AG08396 (cell line): ENCODE measurements at regions not wholly inside any gene's neighbourhood (a gene's known extent, or its start where the extent isn't known, plus 50 kb on each side); places are given as distances from the start of the nearest gene placed in this dataset.
"Not testable (repeated sequence)": the region's sequence is repeated elsewhere in the genome, so short reads cannot be mapped to it uniquely, and the experiment has no call there.

ENCODE experiments used
- DNase-seq: peaks from one replicate; pipeline ENCODE4 v3.0.0; 2012; ENCODE audit warnings: low spot score, mixed read lengths

GRCh38 chr6:126667728-126668127 is 327.8 kb downstream of the CENPW start:
- DNase-seq: no peak

DNA sequence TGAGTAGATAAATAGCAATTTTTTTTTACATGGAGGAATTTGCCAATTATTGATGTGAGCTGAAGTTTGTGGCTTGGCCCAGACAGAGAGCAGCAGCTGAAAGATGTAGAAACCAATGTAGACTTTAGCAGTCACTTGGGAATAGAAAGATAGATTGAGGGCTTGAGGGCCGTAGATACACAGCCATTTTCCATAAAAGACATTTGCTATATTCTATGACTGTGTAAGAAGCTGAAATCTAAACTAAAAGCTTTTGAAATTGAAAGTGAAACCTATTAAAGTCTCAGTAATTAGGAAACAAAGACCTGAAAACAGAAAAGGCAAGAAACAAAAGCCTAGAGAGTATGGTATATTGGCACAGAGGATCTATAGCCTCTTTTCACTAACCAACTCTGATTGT is 332.7 kb downstream of the CENPW start:
- DNase-seq: no peak

- DNase-seq: not testable (repeated sequence)
Measured at GRCh38 chr6:126673749-126674148, 333.8 kb downstream of the CENPW start.

DNA sequence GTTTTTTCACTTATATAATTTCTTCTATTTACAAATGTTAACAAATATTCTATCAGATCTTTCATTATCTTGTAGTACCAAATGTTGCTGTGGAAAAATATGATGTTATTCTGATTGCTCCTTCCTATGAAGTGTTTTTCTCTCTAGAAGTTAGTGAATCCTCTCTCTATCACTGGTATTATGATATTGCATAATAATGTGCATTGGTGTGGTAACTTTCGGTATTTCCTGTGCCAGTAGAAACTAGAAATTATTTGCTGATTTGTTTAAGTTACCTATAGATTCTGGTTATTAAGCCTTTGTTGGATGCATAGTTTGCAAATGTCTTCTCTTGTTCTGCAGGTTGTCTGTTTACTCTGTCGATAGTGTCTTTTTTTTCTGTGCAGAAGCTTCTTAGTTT is 342.5 kb downstream of the CENPW start:
- DNase-seq: no peak

GRCh38 chr6:126685182-126685581 is 345.3 kb downstream of the CENPW start:
- DNase-seq: no peak

DNA sequence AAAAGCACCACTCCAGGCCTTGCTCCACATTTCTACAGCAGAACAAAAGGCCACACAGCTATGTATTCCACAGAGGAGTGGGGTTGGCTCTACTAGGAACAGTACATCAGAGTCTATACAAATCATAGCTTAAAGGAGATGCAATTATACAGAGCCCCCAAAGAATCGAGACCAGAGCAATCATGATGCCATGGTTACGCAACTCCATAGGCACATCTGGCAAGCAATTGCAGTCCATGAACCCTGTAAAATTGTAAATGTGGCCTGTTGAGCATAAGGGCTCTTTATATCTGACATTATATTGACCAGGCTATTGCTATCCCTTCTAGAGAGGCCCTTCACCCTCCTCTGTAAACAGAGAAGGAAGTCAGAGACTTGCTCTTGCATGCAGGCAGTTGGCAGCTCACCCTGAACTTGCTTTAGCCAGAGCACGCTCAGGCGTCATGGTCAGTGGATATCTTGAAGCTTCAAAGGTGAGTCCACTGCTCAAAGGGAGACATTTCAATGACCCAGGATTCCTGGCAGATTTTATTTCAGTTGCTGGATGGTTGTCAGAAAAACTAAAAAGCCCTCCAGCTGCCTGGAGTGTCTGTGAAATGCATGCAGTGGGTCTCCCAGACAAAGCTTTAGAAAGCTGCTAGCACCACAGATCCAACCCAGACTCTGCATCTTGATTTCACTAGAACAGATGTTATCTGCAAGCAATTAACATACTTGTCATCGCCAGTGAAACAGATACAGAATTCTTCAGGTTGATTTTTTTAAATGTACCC is 357.2 kb downstream of the CENPW start:
- DNase-seq: no peak

DNA sequence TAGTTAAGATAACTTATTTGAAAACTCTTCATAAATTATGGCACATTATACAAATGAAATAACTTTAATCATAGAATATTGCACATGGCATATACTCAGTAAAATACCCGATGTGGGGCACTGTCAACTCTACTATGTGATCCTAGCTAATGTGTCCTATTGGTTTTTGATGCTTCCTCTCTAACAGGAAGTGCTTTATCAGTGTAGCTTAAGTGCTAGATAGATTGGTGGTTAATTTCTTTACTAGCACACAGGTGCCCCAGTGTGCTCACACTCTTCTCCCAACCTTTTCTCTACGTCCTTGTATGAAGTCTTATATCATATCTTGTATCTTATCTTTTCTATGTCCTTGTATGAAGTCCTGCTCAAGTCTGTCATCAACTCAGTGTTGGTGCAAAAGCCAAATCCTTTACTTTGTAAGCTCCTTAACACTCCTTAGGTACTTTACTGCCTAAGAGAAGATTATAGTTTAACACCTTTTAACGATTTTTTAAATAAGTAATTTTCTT is 358.9 kb downstream of the CENPW start:
- DNase-seq: no peak

DNA sequence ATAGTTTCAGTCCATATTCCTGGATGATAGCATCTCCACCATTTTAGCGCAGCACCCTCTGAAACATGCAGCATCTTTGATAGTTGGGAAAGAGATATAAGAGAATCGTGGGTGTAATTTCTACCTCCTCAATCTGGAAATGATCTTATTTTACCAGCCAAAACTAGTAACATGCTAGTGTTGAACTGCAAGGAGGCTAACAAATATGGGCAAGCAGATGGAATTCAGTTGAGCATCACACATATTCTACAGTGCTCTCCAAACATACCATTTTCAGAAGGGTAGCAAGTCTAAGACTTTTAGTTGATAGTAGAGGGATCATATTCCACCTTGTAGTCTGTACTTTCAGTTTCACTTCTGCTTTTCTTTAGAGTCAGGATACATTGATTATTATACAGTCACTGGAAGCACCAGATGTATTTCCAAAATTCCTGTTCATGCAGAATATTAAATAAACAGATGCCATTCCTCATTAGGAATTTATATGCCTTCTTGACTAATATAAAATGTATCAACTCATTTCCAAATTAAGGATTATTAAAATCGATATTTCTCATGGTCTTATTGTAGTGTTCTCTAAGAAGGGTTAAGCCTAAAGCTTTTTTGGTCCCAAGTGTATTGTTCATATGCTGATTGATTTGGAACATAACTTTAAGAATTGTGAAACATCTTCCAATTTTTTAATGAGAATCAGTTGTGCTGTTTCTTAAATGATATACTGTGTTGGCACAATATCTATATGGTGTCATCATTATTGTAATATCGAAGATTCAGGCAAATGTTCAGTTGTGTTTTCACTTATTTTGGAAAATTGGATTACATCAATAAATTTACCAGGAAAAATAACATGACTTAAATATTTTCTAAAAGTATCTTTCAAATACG is 362.0 kb downstream of the CENPW start:
- peak; percentile 9 for DNase-seq

DNA sequence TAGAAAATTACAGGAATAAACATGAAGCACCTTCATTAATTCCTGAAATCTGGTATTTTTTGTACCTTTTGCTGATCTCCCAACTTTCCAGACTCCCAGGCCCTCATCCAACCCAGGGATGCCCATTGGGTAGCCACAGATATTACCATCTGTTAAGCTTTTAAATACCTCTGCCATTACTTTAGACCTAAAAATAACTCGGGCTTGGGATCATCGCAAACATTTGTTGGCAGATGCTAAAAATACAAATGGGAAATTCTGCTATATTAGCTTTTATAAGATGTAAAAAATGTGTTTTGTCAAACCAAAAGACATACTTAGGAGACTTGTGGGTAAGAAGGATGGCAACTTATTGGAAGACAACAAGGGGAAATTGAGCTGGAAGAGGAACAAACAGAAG is 376.1 kb downstream of the CENPW start:
- DNase-seq: peak; percentile 9

GRCh38 chr6:126716826-126717509 is 377.1 kb downstream of the CENPW start:
- no peak for DNase-seq

DNA sequence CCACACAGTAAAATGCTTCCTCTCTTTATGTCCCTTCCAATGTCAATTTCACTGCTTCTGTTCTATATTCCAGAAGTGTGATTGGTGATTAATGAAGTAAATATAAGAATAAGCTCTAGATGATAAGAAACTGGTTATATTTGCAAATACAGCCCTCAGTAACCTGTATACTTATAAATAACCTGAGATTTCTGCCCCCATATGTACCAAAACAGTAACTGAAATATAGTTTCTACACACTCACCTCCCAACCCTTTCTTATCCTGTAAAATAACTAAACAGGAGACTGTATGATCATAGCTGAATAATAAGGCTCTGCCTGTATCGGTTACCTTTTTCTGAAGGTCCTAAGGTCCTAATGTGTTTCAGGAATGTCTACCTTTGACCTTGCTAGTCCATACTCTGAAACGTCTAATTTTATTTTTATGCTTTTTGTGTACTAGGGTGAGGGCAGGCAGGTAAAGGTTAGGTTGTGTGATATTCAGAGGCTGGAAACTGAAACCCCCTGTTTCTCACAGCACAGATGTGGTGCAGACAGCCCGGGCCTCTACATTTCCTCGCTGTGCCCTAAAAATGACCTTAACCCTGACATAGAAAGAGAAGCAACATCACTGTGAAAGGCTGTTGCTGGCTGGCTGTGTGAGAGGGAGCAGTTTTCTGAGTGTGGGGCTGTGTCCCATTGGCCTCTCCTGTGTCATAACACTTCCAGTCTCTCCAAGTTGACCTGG is 378.8 kb downstream of the CENPW start:
- no peak for DNase-seq

DNA sequence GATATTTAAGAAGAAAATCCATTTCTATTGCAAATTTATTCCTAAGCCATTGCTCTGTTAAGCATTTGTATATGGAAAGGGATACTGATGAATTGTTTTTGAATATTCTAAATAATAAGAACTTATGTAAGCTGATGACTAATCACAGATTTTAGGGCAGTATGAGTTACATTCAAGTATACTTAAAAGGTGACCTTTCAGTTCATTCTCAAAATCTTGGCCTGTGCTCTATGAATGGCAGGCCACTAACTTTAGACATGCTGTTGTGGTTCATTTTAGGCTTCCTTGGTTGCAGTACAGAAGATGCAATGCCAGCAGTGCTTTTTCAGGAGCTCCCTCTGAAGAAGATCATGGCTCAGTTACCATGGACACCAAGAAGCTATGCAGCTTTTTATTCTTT is 380.4 kb downstream of the CENPW start:
- DNase-seq: no peak

DNA sequence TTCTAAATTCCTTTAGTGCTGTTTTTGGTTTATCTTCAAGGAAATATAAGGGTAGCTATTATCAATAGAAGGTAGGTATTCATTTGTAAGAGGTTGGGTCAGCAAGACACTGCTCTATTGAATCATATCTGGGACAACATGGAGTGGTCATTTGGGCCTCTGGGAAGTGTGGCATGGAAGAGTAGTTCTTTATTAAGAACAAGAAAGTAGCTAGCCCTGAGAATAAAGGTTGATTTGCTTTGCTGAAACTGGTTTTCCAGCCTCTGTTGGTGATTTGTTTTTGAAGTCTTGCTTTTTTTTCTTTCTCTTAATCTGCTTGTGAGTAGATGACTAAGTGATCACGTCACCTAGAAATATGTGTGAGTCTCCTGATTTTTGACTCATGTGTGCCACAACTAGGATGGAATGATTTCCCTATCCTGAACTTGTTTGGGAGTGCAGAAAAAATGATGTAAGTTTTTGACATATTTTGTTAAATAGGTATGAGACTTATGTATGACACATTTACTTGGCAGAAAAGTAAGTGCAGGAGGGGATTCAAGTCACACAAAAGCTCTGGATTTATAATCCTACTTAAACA is 381.8 kb downstream of the CENPW start:
- peak; percentile 47 for DNase-seq

- DNase-seq: no peak
Measured at GRCh38 chr6:126722411-126722810, 382.5 kb downstream of the CENPW start.

DNA sequence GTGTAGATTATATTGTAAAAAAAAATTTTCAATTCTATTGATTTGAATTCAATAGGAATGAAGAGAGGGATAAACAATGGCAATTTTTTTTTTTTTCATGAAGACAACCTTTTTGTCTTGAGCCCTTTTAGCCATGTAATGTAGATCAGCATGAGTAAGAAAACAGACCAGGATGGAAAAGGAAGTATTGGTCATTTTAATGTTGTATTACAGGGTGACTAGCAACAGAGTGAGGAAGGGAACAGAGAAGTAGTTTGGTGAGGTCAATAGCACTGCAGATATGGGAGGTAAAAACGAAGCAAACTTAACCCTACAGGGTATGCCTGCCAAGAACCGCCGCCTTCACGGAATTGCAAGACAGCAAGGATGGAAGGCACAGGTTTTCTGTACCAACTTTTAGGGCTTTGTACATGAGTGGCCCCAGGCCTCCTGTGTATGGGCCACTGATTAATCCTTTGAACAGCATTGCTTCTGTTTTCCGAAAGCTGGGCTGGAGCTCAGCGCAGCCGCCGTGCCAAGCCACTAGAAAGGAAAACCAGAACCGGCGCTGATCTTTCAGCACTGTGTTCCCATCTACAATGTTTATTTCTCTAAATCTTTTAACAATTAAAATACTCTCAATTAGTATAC is 383.7 kb downstream of the CENPW start:
- no peak for DNase-seq

DNA sequence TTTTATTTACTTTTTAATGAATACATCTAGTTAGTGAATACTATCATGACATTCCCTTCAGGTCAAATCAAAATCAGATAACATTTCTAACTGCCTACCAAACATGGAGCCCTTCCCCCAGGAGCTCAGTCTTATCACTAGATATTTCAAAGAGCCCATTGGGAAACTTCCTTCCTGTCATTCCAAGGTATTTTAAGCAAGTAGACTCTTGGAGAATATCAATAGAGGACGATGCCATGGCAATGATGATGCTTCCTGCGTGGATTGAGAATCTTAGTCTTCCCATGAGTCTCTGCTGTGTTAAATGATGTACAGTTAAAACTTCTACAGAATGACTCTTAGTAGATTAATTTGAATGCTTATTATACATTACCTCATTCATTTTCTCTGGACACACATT is 384.9 kb downstream of the CENPW start:
- DNase-seq: no peak

GRCh38 chr6:126726454-126726853 is 386.5 kb downstream of the CENPW start:
- DNase-seq: not testable (repeated sequence)

DNA sequence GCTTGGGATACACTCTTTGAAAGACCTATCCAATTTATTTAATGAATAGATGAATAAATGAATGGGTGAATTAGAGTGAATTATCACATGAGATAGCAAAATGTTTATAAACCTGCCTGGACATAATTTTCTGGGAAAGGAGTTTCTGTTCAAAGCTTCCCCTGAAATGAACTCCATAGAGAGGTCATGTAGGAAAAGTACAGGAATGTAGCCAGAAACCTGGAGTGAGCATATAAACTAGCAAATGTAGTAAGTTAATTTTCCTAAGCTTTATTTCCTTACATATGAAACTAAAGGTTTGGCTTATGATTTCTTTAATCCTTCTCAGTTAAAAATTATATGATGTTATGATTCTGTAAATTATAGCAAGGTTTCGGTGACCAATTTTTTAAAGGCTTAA is 380.3 kb upstream of the RSPO3 start:
- DNase-seq: no peak

GRCh38 chr6:126738641-126739040 is 379.8 kb upstream of the RSPO3 start:
- no peak for DNase-seq

GRCh38 chr6:126743076-126743475 is 375.4 kb upstream of the RSPO3 start:
- no peak for DNase-seq
